Prostate gland (tissue), 2 donors: ENCODE measurements at regions not wholly inside any gene's neighbourhood (a gene's known extent, or its start where the extent isn't known, plus 50 kb on each side); places are given as distances from the start of the nearest gene placed in this dataset.

Experiments
- CTCF ChIP-seq, 4 experiments: fragments of 200-600 bp in 2 of 4; fragments of 450-650 bp in 2 of 4; sonication (generic) in 2 of 4; IDR thresholded peaks; 1 replicate in 3 of 4; 2 replicates in 1 of 4; pipeline ENCODE4 v1.5.1; 2016 to 2019; ENCODE audit warnings: antibody characterized with exemption in 4 of 4, mild to moderate bottlenecking in 2 of 4, moderate library complexity in 2 of 4
- POLR2A ChIP-seq: fragments of 450-650 bp; IDR thresholded peaks from one replicate; pipeline ENCODE4 v1.6.1; 2016; ENCODE audit warnings: antibody characterized with exemption, mild to moderate bottlenecking

- TF ChIP-seq CTCF (IDR thresholded peaks at IDR 0.05) (no peak), POLR2A (no peak)
These were observed 422.2 kb upstream of the MC4R start for GRCh38 chr18:60794802-60795201.
